Hematopoietic multipotent progenitor cell treated with erythropoietin and hydrocortisone succinate and interleukin-3 and kit ligand, for 6 days (in vitro differentiated cells): ENCODE measurements at regions not wholly inside any gene's neighbourhood (a gene's known extent, or its start where the extent isn't known, plus 50 kb on each side); places are given as distances from the start of the nearest gene placed in this dataset.
"Not testable (repeated sequence)": the region's sequence is repeated elsewhere in the genome, so short reads cannot be mapped to it uniquely, and the experiment has no call there.

Source experiments
- DNase-seq: peaks from one replicate; pipeline ENCODE4 v3.0.0-alpha.2; 2015

GRCh38 chr4:126894963-126895362 is 737.8 kb upstream of the INTU start:
- DNase-seq, result no peak

- no peak for DNase-seq
These were observed 736.7 kb upstream of the INTU start for GRCh38 chr4:126895988-126896570.

- no peak for DNase-seq
These were observed 735.7 kb upstream of the INTU start for GRCh38 chr4:126897038-126897437.

GRCh38 chr4:126898815-126899214 is 733.9 kb upstream of the INTU start:
- DNase-seq, result no peak

- no peak for DNase-seq
These were observed 733.4 kb upstream of the INTU start for GRCh38 chr4:126899331-126899801.

GRCh38 chr4:126906466-126906865 is 726.3 kb upstream of the INTU start:
- DNase-seq, result no peak

- DNase-seq, result no peak
These were observed 725.4 kb upstream of the INTU start for GRCh38 chr4:126907389-126907788.

- no peak for DNase-seq
These were observed 716.6 kb upstream of the INTU start for GRCh38 chr4:126916049-126916625.

GRCh38 chr4:126916626-126917140 is 716.1 kb upstream of the INTU start:
- no peak for DNase-seq

GRCh38 chr4:126922328-126922938 is 710.3 kb upstream of the INTU start:
- not testable (repeated sequence) for DNase-seq

- DNase-seq, result no peak
These were observed 708.5 kb upstream of the INTU start for GRCh38 chr4:126924237-126924636.

GRCh38 chr4:126930059-126930458 is 702.7 kb upstream of the INTU start:
- not testable (repeated sequence) for DNase-seq

GRCh38 chr4:126935801-126936200 is 697.0 kb upstream of the INTU start:
- DNase-seq, result no peak

- no peak for DNase-seq
These were observed 695.4 kb upstream of the INTU start for GRCh38 chr4:126937342-126937741.

- DNase-seq, result no peak
These were observed 694.8 kb upstream of the INTU start for GRCh38 chr4:126937846-126938422.

GRCh38 chr4:126939401-126939800 is 693.4 kb upstream of the INTU start:
- no peak for DNase-seq

- DNase-seq, result no peak
These were observed 685.2 kb upstream of the INTU start for GRCh38 chr4:126947536-126947935.

- DNase-seq, result no peak
These were observed 678.0 kb upstream of the INTU start for GRCh38 chr4:126954537-126955291.

- no peak for DNase-seq
These were observed 677.2 kb upstream of the INTU start for GRCh38 chr4:126955292-126956183.

GRCh38 chr4:126956184-126956897 is 676.4 kb upstream of the INTU start:
- no peak for DNase-seq

- DNase-seq, result no peak
These were observed 675.2 kb upstream of the INTU start for GRCh38 chr4:126957556-126957955.
